Parathyroid adenoma (tissue), 2 donors: ENCODE measurements at regions not wholly inside any gene's neighbourhood (a gene's known extent, or its start where the extent isn't known, plus 50 kb on each side); places are given as distances from the start of the nearest gene placed in this dataset.

Experiments
- H2AFZ ChIP-seq: fragments of 300-600 bp; sonication (generic); one replicate; pipeline ENCODE4 v1.7.0; 2017; ENCODE audit warnings: antibody characterized with exemption, mild to moderate bottlenecking
- H3K27ac ChIP-seq: fragments of 300-600 bp; sonication (generic); one replicate; pipeline ENCODE4 v1.7.0; 2017
- H3K27me3 ChIP-seq: fragments of 300-600 bp; sonication (generic); one replicate; pipeline ENCODE4 v1.7.0; 2017; ENCODE audit warnings: low read length; ENCODE audit not compliant: control insufficient read depth, insufficient read depth
- H3K36me3 ChIP-seq: fragments of 300-600 bp; sonication (generic); one replicate; pipeline ENCODE4 v1.7.0; 2017; ENCODE audit warnings: low read length; ENCODE audit not compliant: control insufficient read depth, insufficient read depth
- H3K4me1 ChIP-seq: fragments of 300-600 bp; sonication (generic); one replicate; pipeline ENCODE4 v1.7.0; 2017; ENCODE audit warnings: control low read depth
- H3K4me2 ChIP-seq: fragments of 300-600 bp; sonication (generic); one replicate; pipeline ENCODE4 v1.7.0; 2017; ENCODE audit warnings: low read length
- H3K4me3 ChIP-seq: fragments of 300-600 bp; sonication (generic); one replicate; pipeline ENCODE4 v1.7.0; 2017; ENCODE audit warnings: low read depth, low read length
- H3K79me2 ChIP-seq: fragments of 300-600 bp; sonication (generic); one replicate; pipeline ENCODE4 v1.7.0; 2017; ENCODE audit warnings: control low read depth
- H3K9ac ChIP-seq: fragments of 300-600 bp; sonication (generic); one replicate; pipeline ENCODE4 v1.7.0; 2017; ENCODE audit warnings: mild to moderate bottlenecking
- H3K9me3 ChIP-seq: fragments of 300-600 bp; sonication (generic); one replicate; pipeline ENCODE4 v1.7.0; 2017; ENCODE audit warnings: low read length; ENCODE audit not compliant: control insufficient read depth
- TF ChIP-seq, protein P1 (sequence below): fragments of 300-600 bp; sonication (generic); IDR thresholded peaks from one replicate; pipeline ENCODE4 v1.7.0; 2017; ENCODE audit warnings: antibody characterized with exemption, mild to moderate bottlenecking
- donor health status: primary hyperparathyroidism.

DNA sequence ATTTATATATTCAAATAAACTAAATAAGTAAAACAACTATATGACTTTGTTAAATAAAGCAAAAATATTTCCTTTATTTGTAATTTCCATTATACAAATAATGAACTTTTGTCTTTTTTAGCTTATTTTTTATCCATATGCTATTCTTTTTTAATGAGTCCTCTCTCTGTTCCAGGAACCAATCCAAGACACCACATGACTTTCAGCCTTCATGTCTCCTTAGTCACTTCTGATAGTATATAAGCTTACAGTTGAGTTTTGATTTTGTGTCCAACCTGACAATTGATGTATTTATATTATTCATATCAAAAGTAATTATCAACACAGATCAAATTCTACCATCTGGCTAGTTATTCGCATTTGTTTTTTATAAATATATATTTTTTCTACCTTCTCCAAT, 582.3 kb upstream of the GJE1 start:
- H3K9ac ChIP-seq: no peak overlapping the region
- no peak overlapping the region for H3K4me3 ChIP-seq
- H2AFZ ChIP-seq: no peak overlapping the region
- H3K4me2 ChIP-seq: no peak overlapping the region
- H3K27me3 ChIP-seq: no peaks in the 10 kb centered on the region
- no peaks in the 10 kb centered on the region for H3K9me3 ChIP-seq
- H3K27ac ChIP-seq: no peak overlapping the region
- no peaks in the 10 kb centered on the region for H3K4me1 ChIP-seq
- TF ChIP-seq, protein P1, sequence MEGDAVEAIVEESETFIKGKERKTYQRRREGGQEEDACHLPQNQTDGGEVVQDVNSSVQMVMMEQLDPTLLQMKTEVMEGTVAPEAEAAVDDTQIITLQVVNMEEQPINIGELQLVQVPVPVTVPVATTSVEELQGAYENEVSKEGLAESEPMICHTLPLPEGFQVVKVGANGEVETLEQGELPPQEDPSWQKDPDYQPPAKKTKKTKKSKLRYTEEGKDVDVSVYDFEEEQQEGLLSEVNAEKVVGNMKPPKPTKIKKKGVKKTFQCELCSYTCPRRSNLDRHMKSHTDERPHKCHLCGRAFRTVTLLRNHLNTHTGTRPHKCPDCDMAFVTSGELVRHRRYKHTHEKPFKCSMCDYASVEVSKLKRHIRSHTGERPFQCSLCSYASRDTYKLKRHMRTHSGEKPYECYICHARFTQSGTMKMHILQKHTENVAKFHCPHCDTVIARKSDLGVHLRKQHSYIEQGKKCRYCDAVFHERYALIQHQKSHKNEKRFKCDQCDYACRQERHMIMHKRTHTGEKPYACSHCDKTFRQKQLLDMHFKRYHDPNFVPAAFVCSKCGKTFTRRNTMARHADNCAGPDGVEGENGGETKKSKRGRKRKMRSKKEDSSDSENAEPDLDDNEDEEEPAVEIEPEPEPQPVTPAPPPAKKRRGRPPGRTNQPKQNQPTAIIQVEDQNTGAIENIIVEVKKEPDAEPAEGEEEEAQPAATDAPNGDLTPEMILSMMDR: no peak
- no peaks in the 10 kb centered on the region for H3K36me3 ChIP-seq
- no peaks in the 10 kb centered on the region for H3K79me2 ChIP-seq

DNA sequence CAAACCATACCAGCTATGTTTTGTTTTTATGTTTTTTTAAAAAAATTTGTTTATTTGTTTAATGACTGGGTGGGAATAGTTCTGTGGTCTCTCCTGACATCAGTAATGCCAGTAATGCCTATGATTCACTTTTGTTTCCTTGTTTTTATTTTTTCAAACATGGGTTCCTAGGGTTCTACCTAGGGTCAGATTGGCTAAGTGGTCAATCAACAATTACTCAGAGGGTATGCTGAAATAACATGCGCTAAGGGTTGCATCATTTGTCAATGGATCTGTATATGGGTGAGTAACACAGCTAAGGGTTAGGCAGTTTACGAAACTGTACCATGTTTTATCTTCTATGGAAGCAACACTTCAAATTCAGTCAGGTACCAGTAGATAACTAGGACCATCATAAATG, 583.8 kb upstream of the GJE1 start:
- H3K27ac ChIP-seq: no peak overlapping the region

DNA sequence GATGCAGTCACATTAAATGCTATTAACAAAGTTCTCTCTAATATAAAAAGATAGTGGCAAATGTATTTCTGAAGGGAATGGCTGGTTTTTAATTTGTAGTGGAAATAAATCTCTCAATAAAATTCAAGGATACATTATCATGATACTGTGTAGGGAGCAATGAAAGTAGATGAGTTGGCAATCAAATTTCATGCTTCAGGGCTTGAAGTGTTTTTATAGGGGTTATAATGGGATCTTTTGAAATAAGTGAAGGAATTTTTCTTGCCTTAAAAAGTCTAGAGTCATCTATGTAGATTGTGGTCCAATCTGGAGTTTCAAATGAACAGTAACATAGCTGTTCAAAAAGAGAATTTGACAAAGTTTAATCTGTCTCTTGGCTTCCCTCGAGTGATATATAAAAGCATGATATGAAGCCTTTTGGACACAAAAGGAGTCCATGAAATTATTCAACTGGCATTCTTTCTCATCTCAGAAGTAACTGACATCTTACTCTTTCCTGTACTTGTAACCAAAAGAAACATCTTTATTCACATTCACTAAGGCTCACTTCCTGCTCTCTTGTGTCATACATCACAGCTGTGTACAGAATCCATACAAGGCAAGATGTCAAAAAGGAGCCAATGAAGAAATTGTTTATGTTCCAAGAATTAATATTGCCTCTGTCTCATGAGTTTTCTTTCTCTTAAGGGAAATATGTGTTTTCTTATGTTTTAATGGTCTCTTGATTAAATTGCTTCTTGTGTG, 591.0 kb upstream of the GJE1 start:
- no peak overlapping the region for H3K4me3 ChIP-seq
- H3K27me3 ChIP-seq: no peaks in the 10 kb centered on the region
- H3K4me1 ChIP-seq: no peaks in the 10 kb centered on the region
- TF ChIP-seq, protein P1: no peak
- H3K9ac ChIP-seq: no peak overlapping the region
- no peaks in the 10 kb centered on the region for H3K9me3 ChIP-seq
- no peak overlapping the region for H2AFZ ChIP-seq
- no peak overlapping the region for H3K27ac ChIP-seq
- no peaks in the 10 kb centered on the region for H3K36me3 ChIP-seq
- H3K4me2 ChIP-seq: no peak overlapping the region
- H3K79me2 ChIP-seq: no peaks in the 10 kb centered on the region

More for the DNA sequence above, 583.8 kb upstream of the GJE1 start:
- Histone ChIP-seq H3K79me2 (no peaks in the 10 kb centered on the region), H3K4me2 (no peak overlapping the region), H2AFZ (no peak overlapping the region), H3K36me3 (no peaks in the 10 kb centered on the region), H3K27me3 (no peaks in the 10 kb centered on the region), H3K9me3 (no peaks in the 10 kb centered on the region), H3K9ac (no peak overlapping the region), H3K4me1 (no peaks in the 10 kb centered on the region), H3K4me3 (no peak overlapping the region)
- TF ChIP-seq, protein P1: no peak

DNA sequence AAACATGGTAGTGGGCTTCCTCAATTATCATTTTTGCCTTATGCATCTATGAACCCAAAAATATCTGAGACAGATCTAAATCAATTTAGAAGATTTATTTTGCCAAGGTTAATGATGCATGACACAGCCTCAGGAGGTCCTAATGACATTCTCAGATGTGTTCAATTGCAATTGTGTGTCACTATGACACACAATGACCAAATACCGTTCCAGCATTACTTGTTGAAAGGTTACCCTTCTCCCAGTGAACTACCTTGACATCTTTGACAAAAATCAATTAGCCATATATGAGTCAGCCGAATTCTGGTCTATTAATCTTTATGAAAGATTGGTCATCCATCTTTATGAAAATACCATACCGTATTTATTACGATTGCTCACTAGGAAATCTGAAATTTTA, 592.5 kb upstream of the GJE1 start:
- Histone ChIP-seq H3K27ac (no peak overlapping the region), H3K9ac (no peak overlapping the region), H2AFZ (no peak overlapping the region), H3K4me1 (no peaks in the 10 kb centered on the region), H3K9me3 (no peaks in the 10 kb centered on the region), H3K79me2 (no peaks in the 10 kb centered on the region), H3K4me2 (no peak overlapping the region), H3K27me3 (no peaks in the 10 kb centered on the region), H3K36me3 (no peaks in the 10 kb centered on the region), H3K4me3 (no peak overlapping the region)
- TF ChIP-seq, protein P1: no peak

GRCh38 chr6:141539617-141540016, 593.1 kb upstream of the GJE1 start:
- Histone ChIP-seq H3K27ac (no peak overlapping the region), H3K9ac (no peak overlapping the region), H3K4me2 (no peak overlapping the region), H3K4me1 (no peaks in the 10 kb centered on the region), H2AFZ (no peak overlapping the region), H3K4me3 (no peak overlapping the region), H3K36me3 (no peaks in the 10 kb centered on the region), H3K27me3 (no peaks in the 10 kb centered on the region), H3K9me3 (no peaks in the 10 kb centered on the region), H3K79me2 (no peaks in the 10 kb centered on the region)
- TF ChIP-seq, protein P1: no peak
